Coronary artery (tissue), 2 donors: ENCODE measurements at regions not wholly inside any gene's neighbourhood (a gene's known extent, or its start where the extent isn't known, plus 50 kb on each side); places are given as distances from the start of the nearest gene placed in this dataset.
"Not testable (repeated sequence)": the region's sequence is repeated elsewhere in the genome, so short reads cannot be mapped to it uniquely, and the experiment has no call there.

Source experiments
- DNase-seq: peaks from one replicate; pipeline ENCODE4 v3.0.0-alpha.2; 2017; ENCODE audit warnings: low spot score
- H3K27ac ChIP-seq, 2 donors: fragments of 200-600 bp; sonication (generic); one replicate each; pipeline ENCODE4 v1.5.1; 2016 to 2019
- H3K4me3 ChIP-seq: fragments of 200-600 bp; sonication (generic); 2 replicates; pipeline ENCODE4 v1.5.1; 2016; ENCODE audit warnings: mild to moderate bottlenecking, moderate library complexity
- TF ChIP-seq, protein P1 (sequence below): fragments of 200-600 bp; sonication (generic); IDR thresholded peaks from one replicate; pipeline ENCODE4 v1.5.1; 2019; ENCODE audit warnings: antibody characterized with exemption

GRCh38 chr4:55028196-55028595 lies 97.2 kb downstream of the KDR start:
- H3K27ac ChIP-seq, result no peak overlapping the region
- H3K4me3 ChIP-seq, result no peak overlapping the region
- DNase-seq, result no peak
- TF ChIP-seq, protein P1, sequence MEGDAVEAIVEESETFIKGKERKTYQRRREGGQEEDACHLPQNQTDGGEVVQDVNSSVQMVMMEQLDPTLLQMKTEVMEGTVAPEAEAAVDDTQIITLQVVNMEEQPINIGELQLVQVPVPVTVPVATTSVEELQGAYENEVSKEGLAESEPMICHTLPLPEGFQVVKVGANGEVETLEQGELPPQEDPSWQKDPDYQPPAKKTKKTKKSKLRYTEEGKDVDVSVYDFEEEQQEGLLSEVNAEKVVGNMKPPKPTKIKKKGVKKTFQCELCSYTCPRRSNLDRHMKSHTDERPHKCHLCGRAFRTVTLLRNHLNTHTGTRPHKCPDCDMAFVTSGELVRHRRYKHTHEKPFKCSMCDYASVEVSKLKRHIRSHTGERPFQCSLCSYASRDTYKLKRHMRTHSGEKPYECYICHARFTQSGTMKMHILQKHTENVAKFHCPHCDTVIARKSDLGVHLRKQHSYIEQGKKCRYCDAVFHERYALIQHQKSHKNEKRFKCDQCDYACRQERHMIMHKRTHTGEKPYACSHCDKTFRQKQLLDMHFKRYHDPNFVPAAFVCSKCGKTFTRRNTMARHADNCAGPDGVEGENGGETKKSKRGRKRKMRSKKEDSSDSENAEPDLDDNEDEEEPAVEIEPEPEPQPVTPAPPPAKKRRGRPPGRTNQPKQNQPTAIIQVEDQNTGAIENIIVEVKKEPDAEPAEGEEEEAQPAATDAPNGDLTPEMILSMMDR, result no peak

- TF ChIP-seq, protein P1, result no peak
- DNase-seq, result no peak
- Histone ChIP-seq H3K4me3 (no peak overlapping the region), H3K27ac (no peak overlapping the region)
Measured at GRCh38 chr4:55027596-55027995, 97.8 kb downstream of the KDR start.

DNA sequence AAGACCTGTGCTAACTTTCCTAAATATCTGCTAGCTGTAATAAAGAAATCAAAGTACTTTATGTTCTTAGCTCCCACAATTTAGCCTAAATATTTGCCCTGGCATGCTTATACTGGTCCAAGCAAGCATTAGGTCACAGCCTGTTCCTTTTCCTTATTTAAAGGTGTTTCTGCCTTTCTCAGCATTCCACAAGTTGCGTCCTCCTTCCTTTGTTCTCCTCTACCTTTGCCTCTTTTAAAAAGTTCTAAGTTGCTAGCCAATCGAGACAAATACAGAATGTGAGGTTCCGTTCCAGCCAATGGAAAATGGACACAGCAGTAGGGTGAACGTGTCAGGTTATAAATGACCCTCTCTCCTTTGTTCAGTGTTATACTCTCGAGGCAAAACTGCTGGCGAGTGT lies 99.9 kb downstream of the KDR start:
- not testable (repeated sequence) for H3K27ac ChIP-seq, DNase-seq, H3K4me3 ChIP-seq

GRCh38 chr4:55023030-55023429 lies 102.4 kb downstream of the KDR start:
- no peak overlapping the region for H3K27ac ChIP-seq
- TF ChIP-seq, protein P1, result no peak
- no peak overlapping the region for H3K4me3 ChIP-seq
- no peak for DNase-seq

GRCh38 chr4:55021214-55021613 lies 104.2 kb downstream of the KDR start:
- TF ChIP-seq, protein P1, result no peak
- no peak overlapping the region for H3K27ac ChIP-seq
- no peak for DNase-seq
- H3K4me3 ChIP-seq, result no peak overlapping the region

DNA sequence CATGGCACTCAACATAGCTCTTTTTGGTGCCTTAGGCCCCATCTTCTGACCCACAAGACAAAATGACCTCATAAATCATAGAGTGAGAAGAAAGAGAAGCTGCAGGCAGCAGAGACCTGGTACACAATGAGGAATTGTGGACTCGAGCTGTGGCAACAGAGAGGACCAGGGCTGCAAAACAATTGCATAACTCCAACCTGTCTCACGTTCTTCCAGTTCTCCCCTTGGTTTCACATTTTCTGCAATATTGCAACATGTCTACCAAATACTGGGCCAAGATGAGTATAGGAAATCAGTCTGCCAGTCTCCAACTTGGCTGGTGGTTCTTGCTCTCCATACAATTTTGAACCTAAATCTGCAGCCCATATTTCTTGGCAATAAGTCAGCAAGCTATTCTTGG lies 105.3 kb downstream of the KDR start:
- Histone ChIP-seq H3K27ac (no peak overlapping the region), H3K4me3 (no peak overlapping the region)
- TF ChIP-seq, protein P1, result no peak
- no peak for DNase-seq

DNA sequence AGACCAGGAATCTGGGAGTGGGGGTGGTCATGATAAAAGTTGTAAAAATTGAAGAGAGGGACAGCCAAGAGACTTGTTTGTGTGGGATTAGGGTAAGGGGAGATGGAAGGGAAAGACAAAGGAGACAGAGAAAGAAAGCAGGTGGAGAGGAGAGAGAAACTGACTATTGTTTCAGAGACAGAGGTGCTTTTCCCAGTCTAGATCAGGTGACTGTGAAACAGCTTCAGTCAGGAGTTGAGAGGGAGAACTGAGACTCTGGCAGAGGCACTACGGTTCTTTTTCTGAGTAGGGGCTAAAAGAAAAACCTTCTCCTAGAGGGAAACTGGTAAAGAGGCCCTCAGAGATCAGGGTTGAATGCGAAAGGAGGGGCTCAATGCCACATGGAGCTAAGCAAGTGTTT lies 106.4 kb downstream of the KDR start:
- no peak overlapping the region for H3K4me3 ChIP-seq
- H3K27ac ChIP-seq, result no peak overlapping the region
- no peak for DNase-seq
- TF ChIP-seq, protein P1, result no peak

DNA sequence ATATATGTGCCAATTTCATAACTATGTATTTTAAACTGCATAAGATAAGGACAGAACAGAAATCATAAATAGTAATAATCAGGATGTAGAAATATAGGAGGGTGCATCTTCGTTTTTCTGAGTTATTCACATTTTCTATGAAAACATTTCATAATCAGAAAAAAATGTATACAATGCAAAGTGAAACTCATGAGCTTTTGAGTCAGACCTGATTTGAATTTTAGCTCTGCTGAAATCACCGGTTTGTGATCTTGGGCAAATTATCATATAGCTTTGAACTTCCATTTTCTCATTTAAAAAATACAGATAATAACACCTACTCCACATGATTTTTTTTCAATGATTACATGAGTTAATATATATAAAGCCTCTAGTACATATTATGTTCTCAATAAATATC lies 106.9 kb downstream of the KDR start:
- Histone ChIP-seq H3K27ac (no peak overlapping the region), H3K4me3 (no peak overlapping the region)
- no peak for DNase-seq
- TF ChIP-seq, protein P1, result no peak
